ENCODE measurements at regions not wholly inside any gene's neighbourhood (a gene's known extent, or its start where the extent isn't known, plus 50 kb on each side); places are given as distances from the start of the nearest gene placed in this dataset.

DNA sequence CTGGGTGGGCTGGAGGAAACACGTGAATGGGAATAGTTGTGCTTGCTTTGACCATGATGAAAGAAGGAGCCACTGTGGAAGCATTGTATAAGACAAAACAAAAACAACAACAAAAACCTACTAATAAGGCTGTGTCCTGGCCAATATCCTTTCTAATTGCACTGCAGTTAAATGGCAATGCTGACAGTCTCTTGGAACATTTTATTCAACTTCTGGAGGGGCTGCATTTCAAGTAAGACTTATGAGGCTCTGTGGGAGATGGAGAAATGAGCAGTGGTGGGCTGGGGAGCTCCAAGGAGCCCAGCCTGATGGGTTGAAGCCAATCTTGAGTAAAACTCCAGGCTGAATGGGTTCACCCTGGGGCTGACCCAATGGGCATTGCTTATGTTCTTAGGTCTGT lies 99.8 kb upstream of the ROPN1 start:
- Histone ChIP-seq H2BK15ac (ENCODE audit: low read length) (no peak overlapping the region), H4K20me1 (replicated peaks in 1 of 2; ENCODE audit: control insufficient read depth in 1 of 2, insufficient read depth in 2 of 2, low read length in 2 of 2) (no peaks in the 10 kb centered on the region), H3K56ac (replicated peaks; ENCODE audit: insufficient read length, low read depth, low read length) (no peak overlapping the region), H3K9me3 (ENCODE audit: insufficient read depth in 2 of 2, low read depth in 1 of 2, low read length in 1 of 2) (no peaks in the 10 kb centered on the region), H3K4me2 (ENCODE audit: insufficient read depth in 1 of 2, low read depth in 2 of 2, low read length in 2 of 2) (no peak overlapping the region), H2AFZ (ENCODE audit: low read length) (no peak overlapping the region), H4K5ac (ENCODE audit: insufficient read length, low read depth, low read length) (no peak overlapping the region), H4K91ac (replicated peaks; ENCODE audit: insufficient read length, low read length) (no peak overlapping the region), H3K4me1 (replicated peaks in 1 of 4; ENCODE audit: control insufficient read depth in 3 of 4, insufficient read depth in 4 of 4, low read length in 3 of 4) (no peaks in the 10 kb centered on the region; a peak in 1 of 7 replicates), H4K8ac (ENCODE audit: extremely low read depth, insufficient read depth, low read length) (no peak overlapping the region), H2BK5ac (ENCODE audit: low read depth, low read length) (no peak overlapping the region), H3K4me3 (ENCODE audit: extremely low read depth in 1 of 4, insufficient read depth in 2 of 4, low read depth in 3 of 4, low read length in 4 of 4) (no peak overlapping the region), H3K27me3 (replicated peaks in 1 of 4; ENCODE audit: control insufficient read depth in 3 of 4, extremely low read depth in 1 of 4, insufficient read depth in 3 of 4, low read length in 3 of 4) (no peaks in the 10 kb centered on the region), H3K36me3 (ENCODE audit: control insufficient read depth in 2 of 4, insufficient read depth in 4 of 4, low read length in 3 of 4) (no peaks in the 10 kb centered on the region), H2AK5ac (ENCODE audit: low read depth, low read length) (no peak overlapping the region), H3K79me2 (ENCODE audit: control insufficient read depth in 1 of 2, insufficient read depth in 2 of 2, low read length in 2 of 2) (no peaks in the 10 kb centered on the region), H3K79me1 (ENCODE audit: low read depth, low read length) (no peaks in the 10 kb centered on the region), H3K23me2 (ENCODE audit: low read depth, low read length) (no peaks in the 10 kb centered on the region), H2BK12ac (ENCODE audit: low read depth, low read length) (no peak overlapping the region; the same call in 1 of the 2 replicates), H2BK20ac (ENCODE audit: low read length) (no peak overlapping the region), H2BK120ac (replicated peaks; ENCODE audit: low read depth, low read length) (no peak overlapping the region), H3K18ac (ENCODE audit: extremely low read depth, low read length) (no peak overlapping the region), H3K23ac (ENCODE audit: insufficient read length) (no peak overlapping the region), H3K14ac (ENCODE audit: insufficient read length) (no peak overlapping the region), H3K27ac (ENCODE audit: low read depth, low read length) (no peak overlapping the region), H3K4ac (replicated peaks; ENCODE audit: insufficient read length, low read depth, low read length) (no peak overlapping the region), H3K9ac (replicated peaks in 1 of 4; ENCODE audit: extremely low read depth in 1 of 4, low read depth in 3 of 4, low read length in 3 of 4) (no peak overlapping the region)
- CTCF ChIA-PET (ENCODE audit: partially characterized antibody): interaction anchor here (5.6 kb wide), 1 partner anchor 13 kb away, joined by 48 read pairs; no protein-coding TSS in a partner anchor
- FAIRE-seq (no peak), DNase-seq (ENCODE audit: low read depth in 1 of 2, low spot score in 2 of 2) (no peak)
- no peak for TF ChIP-seq NRF1 (IDR thresholded peaks at IDR 0.05; ENCODE audit: low read depth, low read length)
- no peak for TF ChIP-seq RXRA (IDR thresholded peaks at IDR 0.05; ENCODE audit: insufficient read depth, low read depth, low read length)
- TF ChIP-seq, protein P1, sequence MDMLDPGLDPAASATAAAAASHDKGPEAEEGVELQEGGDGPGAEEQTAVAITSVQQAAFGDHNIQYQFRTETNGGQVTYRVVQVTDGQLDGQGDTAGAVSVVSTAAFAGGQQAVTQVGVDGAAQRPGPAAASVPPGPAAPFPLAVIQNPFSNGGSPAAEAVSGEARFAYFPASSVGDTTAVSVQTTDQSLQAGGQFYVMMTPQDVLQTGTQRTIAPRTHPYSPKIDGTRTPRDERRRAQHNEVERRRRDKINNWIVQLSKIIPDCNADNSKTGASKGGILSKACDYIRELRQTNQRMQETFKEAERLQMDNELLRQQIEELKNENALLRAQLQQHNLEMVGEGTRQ (IDR thresholded peaks at IDR 0.05; ENCODE audit: low read length): no peak
- no peak for TF ChIP-seq RBBP5 (IDR thresholded peaks at IDR 0.05; ENCODE audit: borderline replicate concordance, low read depth, low read length)
- TF ChIP-seq POLR2A (IDR thresholded peaks at IDR 0.05; ENCODE audit: control extremely low read depth in 1 of 2, low read depth in 2 of 2, low read length in 2 of 2): no peak
- TF ChIP-seq, protein P2, sequence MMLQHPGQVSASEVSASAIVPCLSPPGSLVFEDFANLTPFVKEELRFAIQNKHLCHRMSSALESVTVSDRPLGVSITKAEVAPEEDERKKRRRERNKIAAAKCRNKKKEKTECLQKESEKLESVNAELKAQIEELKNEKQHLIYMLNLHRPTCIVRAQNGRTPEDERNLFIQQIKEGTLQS (IDR thresholded peaks at IDR 0.05; ENCODE audit: insufficient read depth, low read depth, low read length): no peak
- POLR2A ChIA-PET (ENCODE audit: partially characterized antibody): no interaction called here
- WGBS, 2 experiments (ENCODE audit: extremely low coverage in 1 of 2, insufficient coverage in 1 of 2, insufficient read length in 1 of 2, insufficient replicate concordance in 2 of 2, low coverage in 1 of 2, low lambda C conversion rate in 2 of 2, missing lambda C conversion rate in 1 of 2): 78% methylated on average over 1 of the region's 1 CpG; no CpG with 5 or more reads in 1 of the 2 experiments
